Parathyroid adenoma (tissue), 2 donors: ENCODE measurements at regions not wholly inside any gene's neighbourhood (a gene's known extent, or its start where the extent isn't known, plus 50 kb on each side); places are given as distances from the start of the nearest gene placed in this dataset.

Source experiments
- H2AFZ ChIP-seq: fragments of 300-600 bp; sonication (generic); one replicate; pipeline ENCODE4 v1.7.0; 2017; ENCODE audit warnings: antibody characterized with exemption, mild to moderate bottlenecking
- H3K27ac ChIP-seq: fragments of 300-600 bp; sonication (generic); one replicate; pipeline ENCODE4 v1.7.0; 2017
- H3K27me3 ChIP-seq: fragments of 300-600 bp; sonication (generic); one replicate; pipeline ENCODE4 v1.7.0; 2017; ENCODE audit warnings: low read length; ENCODE audit not compliant: control insufficient read depth, insufficient read depth
- H3K36me3 ChIP-seq: fragments of 300-600 bp; sonication (generic); one replicate; pipeline ENCODE4 v1.7.0; 2017; ENCODE audit warnings: low read length; ENCODE audit not compliant: control insufficient read depth, insufficient read depth
- H3K4me1 ChIP-seq: fragments of 300-600 bp; sonication (generic); one replicate; pipeline ENCODE4 v1.7.0; 2017; ENCODE audit warnings: control low read depth
- H3K4me2 ChIP-seq: fragments of 300-600 bp; sonication (generic); one replicate; pipeline ENCODE4 v1.7.0; 2017; ENCODE audit warnings: low read length
- H3K4me3 ChIP-seq: fragments of 300-600 bp; sonication (generic); one replicate; pipeline ENCODE4 v1.7.0; 2017; ENCODE audit warnings: low read depth, low read length
- H3K79me2 ChIP-seq: fragments of 300-600 bp; sonication (generic); one replicate; pipeline ENCODE4 v1.7.0; 2017; ENCODE audit warnings: control low read depth
- H3K9ac ChIP-seq: fragments of 300-600 bp; sonication (generic); one replicate; pipeline ENCODE4 v1.7.0; 2017; ENCODE audit warnings: mild to moderate bottlenecking
- H3K9me3 ChIP-seq: fragments of 300-600 bp; sonication (generic); one replicate; pipeline ENCODE4 v1.7.0; 2017; ENCODE audit warnings: low read length; ENCODE audit not compliant: control insufficient read depth
- TF ChIP-seq, protein P1 (sequence below): fragments of 300-600 bp; sonication (generic); IDR thresholded peaks from one replicate; pipeline ENCODE4 v1.7.0; 2017; ENCODE audit warnings: antibody characterized with exemption, mild to moderate bottlenecking
- donor health status: primary hyperparathyroidism.

- no peaks in the 10 kb centered on the region for H3K9me3 ChIP-seq
- H3K4me3 ChIP-seq, result no peak overlapping the region
- no peaks in the 10 kb centered on the region for H3K27me3 ChIP-seq
- no peaks in the 10 kb centered on the region for H3K79me2 ChIP-seq
- TF ChIP-seq, protein P1, sequence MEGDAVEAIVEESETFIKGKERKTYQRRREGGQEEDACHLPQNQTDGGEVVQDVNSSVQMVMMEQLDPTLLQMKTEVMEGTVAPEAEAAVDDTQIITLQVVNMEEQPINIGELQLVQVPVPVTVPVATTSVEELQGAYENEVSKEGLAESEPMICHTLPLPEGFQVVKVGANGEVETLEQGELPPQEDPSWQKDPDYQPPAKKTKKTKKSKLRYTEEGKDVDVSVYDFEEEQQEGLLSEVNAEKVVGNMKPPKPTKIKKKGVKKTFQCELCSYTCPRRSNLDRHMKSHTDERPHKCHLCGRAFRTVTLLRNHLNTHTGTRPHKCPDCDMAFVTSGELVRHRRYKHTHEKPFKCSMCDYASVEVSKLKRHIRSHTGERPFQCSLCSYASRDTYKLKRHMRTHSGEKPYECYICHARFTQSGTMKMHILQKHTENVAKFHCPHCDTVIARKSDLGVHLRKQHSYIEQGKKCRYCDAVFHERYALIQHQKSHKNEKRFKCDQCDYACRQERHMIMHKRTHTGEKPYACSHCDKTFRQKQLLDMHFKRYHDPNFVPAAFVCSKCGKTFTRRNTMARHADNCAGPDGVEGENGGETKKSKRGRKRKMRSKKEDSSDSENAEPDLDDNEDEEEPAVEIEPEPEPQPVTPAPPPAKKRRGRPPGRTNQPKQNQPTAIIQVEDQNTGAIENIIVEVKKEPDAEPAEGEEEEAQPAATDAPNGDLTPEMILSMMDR, result no peak
- H3K4me1 ChIP-seq, result peaks cover 2% of the 10 kb centered on the region
- H2AFZ ChIP-seq, result no peak overlapping the region
- no peak overlapping the region for H3K27ac ChIP-seq
- no peaks in the 10 kb centered on the region for H3K36me3 ChIP-seq
- H3K9ac ChIP-seq, result no peak overlapping the region
- H3K4me2 ChIP-seq, result no peak overlapping the region
Observed at GRCh38 chr5:67317603-67318002, 121.0 kb upstream of the CD180 start.

DNA sequence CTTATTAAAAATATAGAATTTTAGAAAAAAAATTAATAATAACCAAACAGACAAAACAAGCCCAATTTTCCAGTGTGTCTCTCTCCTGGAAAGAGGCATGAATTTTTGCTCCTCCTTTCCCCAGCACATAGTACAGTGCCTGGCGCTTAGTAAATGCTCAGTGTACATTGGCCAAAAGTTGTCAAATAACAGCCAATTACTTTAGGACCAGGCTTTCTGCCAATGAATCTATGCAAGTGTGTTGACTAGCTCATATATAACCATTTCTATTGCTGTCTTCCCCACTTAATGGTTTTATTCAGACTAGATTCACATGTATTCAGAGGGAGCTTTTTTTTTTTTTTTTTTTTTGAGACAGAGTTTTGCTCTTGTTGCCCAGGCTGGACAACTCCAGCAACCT is 120.1 kb upstream of the CD180 start:
- Histone ChIP-seq H3K36me3 (no peaks in the 10 kb centered on the region), H3K4me3 (no peak overlapping the region), H3K27me3 (no peaks in the 10 kb centered on the region), H3K9me3 (no peaks in the 10 kb centered on the region), H3K27ac (no peak overlapping the region), H3K9ac (no peak overlapping the region), H3K79me2 (no peaks in the 10 kb centered on the region), H2AFZ (no peak overlapping the region), H3K4me1 (no peaks in the 10 kb centered on the region), H3K4me2 (no peak overlapping the region)
- TF ChIP-seq, protein P1, result no peak

GRCh38 chr5:67315082-67315989 is 118.7 kb upstream of the CD180 start:
- Histone ChIP-seq H2AFZ (peak overlapping the region; percentile 39), H3K27me3 (no peaks in the 10 kb centered on the region), H3K4me2 (no peak overlapping the region), H3K9ac (no peak overlapping the region), H3K36me3 (no peaks in the 10 kb centered on the region), H3K4me3 (no peak overlapping the region), H3K9me3 (no peaks in the 10 kb centered on the region), H3K79me2 (no peaks in the 10 kb centered on the region), H3K4me1 (no peaks in the 10 kb centered on the region), H3K27ac (no peak overlapping the region)
- TF ChIP-seq, protein P1, result no peak

DNA sequence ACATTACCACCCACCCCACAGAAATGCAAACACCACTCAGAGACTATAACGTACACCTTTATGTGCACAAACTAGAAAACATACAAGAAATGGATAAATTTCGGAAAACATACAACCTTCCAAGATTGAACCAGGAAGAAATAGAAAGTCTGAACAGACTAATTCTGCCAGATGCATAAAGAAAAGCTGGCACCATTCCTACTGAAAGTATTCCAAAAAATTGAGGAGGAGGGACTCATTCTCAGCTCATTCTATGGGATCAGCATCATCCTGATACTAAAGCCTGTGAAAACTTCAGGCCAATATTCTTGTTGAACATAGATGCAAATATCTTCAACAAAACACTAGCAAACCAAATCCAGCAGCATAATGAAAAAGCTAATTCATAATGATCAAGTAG is 115.1 kb upstream of the CD180 start:
- TF ChIP-seq, protein P1, result no peak
- Histone ChIP-seq H3K9ac (no peak overlapping the region), H3K4me1 (no peaks in the 10 kb centered on the region), H3K27me3 (no peaks in the 10 kb centered on the region), H3K36me3 (no peaks in the 10 kb centered on the region), H3K4me2 (no peak overlapping the region), H3K9me3 (no peaks in the 10 kb centered on the region), H3K27ac (no peak overlapping the region), H2AFZ (no peak overlapping the region), H3K79me2 (peaks cover 7% of the 10 kb centered on the region), H3K4me3 (no peak overlapping the region)

DNA sequence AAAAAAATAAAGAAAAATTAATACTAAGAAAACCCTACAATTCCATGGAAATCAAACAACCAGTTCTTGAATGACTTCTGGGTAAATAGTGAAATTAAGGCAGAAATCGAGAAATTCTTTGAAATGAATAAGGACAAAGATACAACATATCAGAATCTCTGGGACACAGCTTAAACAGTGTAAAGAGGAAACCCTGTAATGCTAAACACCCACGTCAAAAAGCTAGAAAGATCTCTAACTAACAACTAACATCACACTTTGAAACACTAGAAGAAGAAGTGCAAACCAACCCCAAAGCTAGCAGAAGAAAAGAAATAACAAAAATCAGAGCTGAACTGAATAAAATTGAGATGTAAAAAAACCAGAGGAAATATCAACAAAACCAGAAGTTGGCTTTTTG is 114.6 kb upstream of the CD180 start:
- Histone ChIP-seq H3K27ac (no peak overlapping the region), H3K79me2 (peaks cover 7% of the 10 kb centered on the region), H3K4me3 (no peak overlapping the region), H3K9ac (no peak overlapping the region), H2AFZ (no peak overlapping the region), H3K27me3 (no peaks in the 10 kb centered on the region), H3K4me1 (no peaks in the 10 kb centered on the region), H3K36me3 (no peaks in the 10 kb centered on the region), H3K4me2 (no peak overlapping the region), H3K9me3 (no peaks in the 10 kb centered on the region)
- TF ChIP-seq, protein P1, result no peak
